ENCODE measurements at regions not wholly inside any gene's neighbourhood (a gene's known extent, or its start where the extent isn't known, plus 50 kb on each side); places are given as distances from the start of the nearest gene placed in this dataset.

GRCh38 chr10:44244745-44245600 is 139.9 kb downstream of the CXCL12 start:
- TF ChIP-seq CTCF (IDR thresholded peaks at IDR 0.05; ENCODE audit: low read length) (no peak), EZH2 (optimal IDR thresholded peaks at IDR 0.05; ENCODE audit: low read depth, low read length) (no peak)
